Parathyroid adenoma (tissue), 2 donors: ENCODE measurements at regions not wholly inside any gene's neighbourhood (a gene's known extent, or its start where the extent isn't known, plus 50 kb on each side); places are given as distances from the start of the nearest gene placed in this dataset.
"Not testable (repeated sequence)": the region's sequence is repeated elsewhere in the genome, so short reads cannot be mapped to it uniquely, and the experiment has no call there.

ENCODE experiments used
- H2AFZ ChIP-seq: fragments of 300-600 bp; sonication (generic); one replicate; pipeline ENCODE4 v1.7.0; 2017; ENCODE audit warnings: antibody characterized with exemption, mild to moderate bottlenecking
- H3K27ac ChIP-seq: fragments of 300-600 bp; sonication (generic); one replicate; pipeline ENCODE4 v1.7.0; 2017
- H3K27me3 ChIP-seq: fragments of 300-600 bp; sonication (generic); one replicate; pipeline ENCODE4 v1.7.0; 2017; ENCODE audit warnings: low read length; ENCODE audit not compliant: control insufficient read depth, insufficient read depth
- H3K36me3 ChIP-seq: fragments of 300-600 bp; sonication (generic); one replicate; pipeline ENCODE4 v1.7.0; 2017; ENCODE audit warnings: low read length; ENCODE audit not compliant: control insufficient read depth, insufficient read depth
- H3K4me1 ChIP-seq: fragments of 300-600 bp; sonication (generic); one replicate; pipeline ENCODE4 v1.7.0; 2017; ENCODE audit warnings: control low read depth
- H3K4me2 ChIP-seq: fragments of 300-600 bp; sonication (generic); one replicate; pipeline ENCODE4 v1.7.0; 2017; ENCODE audit warnings: low read length
- H3K4me3 ChIP-seq: fragments of 300-600 bp; sonication (generic); one replicate; pipeline ENCODE4 v1.7.0; 2017; ENCODE audit warnings: low read depth, low read length
- H3K79me2 ChIP-seq: fragments of 300-600 bp; sonication (generic); one replicate; pipeline ENCODE4 v1.7.0; 2017; ENCODE audit warnings: control low read depth
- H3K9ac ChIP-seq: fragments of 300-600 bp; sonication (generic); one replicate; pipeline ENCODE4 v1.7.0; 2017; ENCODE audit warnings: mild to moderate bottlenecking
- H3K9me3 ChIP-seq: fragments of 300-600 bp; sonication (generic); one replicate; pipeline ENCODE4 v1.7.0; 2017; ENCODE audit warnings: low read length; ENCODE audit not compliant: control insufficient read depth
- TF ChIP-seq, protein P1 (sequence below): fragments of 300-600 bp; sonication (generic); IDR thresholded peaks from one replicate; pipeline ENCODE4 v1.7.0; 2017; ENCODE audit warnings: antibody characterized with exemption, mild to moderate bottlenecking
- donor health status: primary hyperparathyroidism.

GRCh38 chr6:119430805-119431204 is 81.2 kb upstream of the MAN1A1 start:
- TF ChIP-seq, protein P1, sequence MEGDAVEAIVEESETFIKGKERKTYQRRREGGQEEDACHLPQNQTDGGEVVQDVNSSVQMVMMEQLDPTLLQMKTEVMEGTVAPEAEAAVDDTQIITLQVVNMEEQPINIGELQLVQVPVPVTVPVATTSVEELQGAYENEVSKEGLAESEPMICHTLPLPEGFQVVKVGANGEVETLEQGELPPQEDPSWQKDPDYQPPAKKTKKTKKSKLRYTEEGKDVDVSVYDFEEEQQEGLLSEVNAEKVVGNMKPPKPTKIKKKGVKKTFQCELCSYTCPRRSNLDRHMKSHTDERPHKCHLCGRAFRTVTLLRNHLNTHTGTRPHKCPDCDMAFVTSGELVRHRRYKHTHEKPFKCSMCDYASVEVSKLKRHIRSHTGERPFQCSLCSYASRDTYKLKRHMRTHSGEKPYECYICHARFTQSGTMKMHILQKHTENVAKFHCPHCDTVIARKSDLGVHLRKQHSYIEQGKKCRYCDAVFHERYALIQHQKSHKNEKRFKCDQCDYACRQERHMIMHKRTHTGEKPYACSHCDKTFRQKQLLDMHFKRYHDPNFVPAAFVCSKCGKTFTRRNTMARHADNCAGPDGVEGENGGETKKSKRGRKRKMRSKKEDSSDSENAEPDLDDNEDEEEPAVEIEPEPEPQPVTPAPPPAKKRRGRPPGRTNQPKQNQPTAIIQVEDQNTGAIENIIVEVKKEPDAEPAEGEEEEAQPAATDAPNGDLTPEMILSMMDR = no peak
- no peaks in the 10 kb centered on the region for H3K79me2 ChIP-seq
- H3K4me2 ChIP-seq = no peak overlapping the region
- H3K27ac ChIP-seq = no peak overlapping the region
- H2AFZ ChIP-seq = no peak overlapping the region
- no peaks in the 10 kb centered on the region for H3K36me3 ChIP-seq
- H3K4me1 ChIP-seq = no peaks in the 10 kb centered on the region
- no peaks in the 10 kb centered on the region for H3K27me3 ChIP-seq
- no peaks in the 10 kb centered on the region for H3K9me3 ChIP-seq
- H3K4me3 ChIP-seq = no peak overlapping the region
- no peak overlapping the region for H3K9ac ChIP-seq

DNA sequence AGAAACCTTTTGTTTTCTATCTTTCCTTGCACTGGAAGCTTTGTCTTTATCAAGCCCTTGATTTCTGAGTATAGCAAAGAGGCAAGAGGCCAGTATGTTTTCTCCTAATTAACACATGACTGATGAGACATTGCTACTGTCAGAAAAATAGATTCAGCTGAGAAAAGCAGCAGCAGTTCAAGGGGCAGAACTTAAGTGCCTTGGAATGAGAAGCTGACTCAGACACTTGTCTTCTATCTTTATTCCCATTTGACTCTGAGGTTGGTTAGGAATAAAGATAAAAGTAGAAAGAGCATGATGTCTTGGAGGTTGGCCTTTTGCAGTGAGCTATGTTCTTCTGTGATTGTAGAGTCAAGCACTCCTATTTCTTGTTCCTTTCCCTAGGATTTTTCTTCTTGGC is 79.1 kb upstream of the MAN1A1 start:
- Histone ChIP-seq H3K27ac (no peak overlapping the region), H3K4me2 (no peak overlapping the region), H3K4me3 (no peak overlapping the region), H3K9ac (no peak overlapping the region), H3K36me3 (no peaks in the 10 kb centered on the region), H3K4me1 (no peaks in the 10 kb centered on the region), H3K79me2 (no peaks in the 10 kb centered on the region), H3K27me3 (no peaks in the 10 kb centered on the region), H3K9me3 (no peaks in the 10 kb centered on the region), H2AFZ (no peak overlapping the region)
- TF ChIP-seq, protein P1 = no peak

DNA sequence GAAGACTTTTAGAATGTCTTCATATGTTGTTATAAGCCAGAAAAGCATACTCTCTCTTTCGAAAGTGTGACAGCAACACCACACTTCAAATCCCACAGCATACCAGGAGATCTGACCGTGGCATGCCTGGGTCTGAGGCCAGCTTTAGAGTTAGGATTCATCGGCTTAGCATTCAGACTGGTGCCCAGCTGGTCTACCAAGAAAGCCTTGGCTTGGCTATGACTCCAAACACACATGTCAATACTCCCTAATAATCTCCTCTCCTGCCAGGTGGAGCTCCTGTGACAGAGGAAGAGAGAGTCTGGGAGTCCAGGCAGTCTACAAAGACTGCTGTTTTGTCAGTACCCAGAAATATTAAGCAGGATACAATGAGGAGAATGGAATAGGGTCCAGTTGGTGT is 77.1 kb upstream of the MAN1A1 start:
- TF ChIP-seq, protein P1 = no peak
- no peaks in the 10 kb centered on the region for H3K36me3 ChIP-seq
- H3K4me2 ChIP-seq = no peak overlapping the region
- H2AFZ ChIP-seq = no peak overlapping the region
- H3K27me3 ChIP-seq = no peaks in the 10 kb centered on the region
- H3K4me1 ChIP-seq = no peaks in the 10 kb centered on the region
- H3K27ac ChIP-seq = no peak overlapping the region
- H3K79me2 ChIP-seq = no peaks in the 10 kb centered on the region
- H3K9ac ChIP-seq = no peak overlapping the region
- no peaks in the 10 kb centered on the region for H3K9me3 ChIP-seq
- H3K4me3 ChIP-seq = no peak overlapping the region

DNA sequence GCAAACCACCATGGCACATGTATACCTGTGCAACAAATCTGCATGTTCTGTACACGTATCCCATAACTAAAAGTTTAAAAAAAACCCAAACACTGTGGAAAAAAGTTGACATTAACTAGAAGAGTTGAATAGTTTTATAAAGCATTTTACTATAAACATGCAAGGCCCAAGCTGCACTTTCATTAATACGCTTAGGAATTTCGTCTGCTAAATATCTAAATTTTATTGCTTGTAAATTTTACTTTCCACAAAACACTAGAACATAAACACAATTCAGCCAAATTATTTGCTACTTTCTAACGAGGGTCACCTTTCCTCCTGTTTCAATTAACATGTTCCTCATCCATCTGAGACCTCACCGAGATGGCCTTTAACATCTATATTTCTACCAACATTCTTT is 74.4 kb upstream of the MAN1A1 start:
- Histone ChIP-seq H3K79me2 (no peaks in the 10 kb centered on the region), H3K27ac (no peak overlapping the region), H3K4me1 (no peaks in the 10 kb centered on the region), H2AFZ (no peak overlapping the region), H3K9me3 (no peaks in the 10 kb centered on the region), H3K4me3 (no peak overlapping the region), H3K9ac (no peak overlapping the region), H3K4me2 (no peak overlapping the region), H3K36me3 (no peaks in the 10 kb centered on the region), H3K27me3 (no peaks in the 10 kb centered on the region)
- TF ChIP-seq, protein P1 = no peak

DNA sequence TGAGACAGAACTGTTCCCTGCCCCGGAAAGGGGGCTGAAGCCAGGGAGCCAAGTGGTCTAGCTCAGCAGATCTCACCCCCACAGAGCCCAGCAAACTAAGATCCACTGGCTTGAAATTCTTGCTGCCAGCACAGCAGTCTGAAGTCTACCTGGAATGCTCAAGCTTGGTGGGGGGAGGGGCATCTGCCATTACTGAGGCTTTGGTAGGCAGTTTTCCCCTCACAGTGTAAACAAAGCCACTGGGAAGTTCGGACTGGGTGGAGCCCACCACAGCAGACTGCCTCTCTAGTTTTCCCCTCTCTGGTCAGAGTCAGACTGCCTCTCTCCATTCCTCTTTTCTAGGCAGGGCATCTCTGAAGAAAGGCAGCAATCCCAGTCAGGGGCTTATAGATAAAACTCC is 68.5 kb upstream of the MAN1A1 start:
- H3K9ac ChIP-seq, H3K36me3 ChIP-seq, H3K27ac ChIP-seq, H2AFZ ChIP-seq, H3K9me3 ChIP-seq, H3K4me3 ChIP-seq, H3K79me2 ChIP-seq, H3K4me1 ChIP-seq, H3K27me3 ChIP-seq, H3K4me2 ChIP-seq: not testable (repeated sequence)
